GM19043 (cell line): ENCODE measurements at regions not wholly inside any gene's neighbourhood (a gene's known extent, or its start where the extent isn't known, plus 50 kb on each side); places are given as distances from the start of the nearest gene placed in this dataset.
"Not testable (repeated sequence)": the region's sequence is repeated elsewhere in the genome, so short reads cannot be mapped to it uniquely, and the experiment has no call there.

Source experiments
- ATAC-seq: cut with Tn5 transposase; IDR thresholded peaks from one replicate; pipeline ENCODE4 v1.9.1; 2021; ENCODE audit warnings: low read depth; ENCODE audit not compliant: unreplicated experiment

DNA sequence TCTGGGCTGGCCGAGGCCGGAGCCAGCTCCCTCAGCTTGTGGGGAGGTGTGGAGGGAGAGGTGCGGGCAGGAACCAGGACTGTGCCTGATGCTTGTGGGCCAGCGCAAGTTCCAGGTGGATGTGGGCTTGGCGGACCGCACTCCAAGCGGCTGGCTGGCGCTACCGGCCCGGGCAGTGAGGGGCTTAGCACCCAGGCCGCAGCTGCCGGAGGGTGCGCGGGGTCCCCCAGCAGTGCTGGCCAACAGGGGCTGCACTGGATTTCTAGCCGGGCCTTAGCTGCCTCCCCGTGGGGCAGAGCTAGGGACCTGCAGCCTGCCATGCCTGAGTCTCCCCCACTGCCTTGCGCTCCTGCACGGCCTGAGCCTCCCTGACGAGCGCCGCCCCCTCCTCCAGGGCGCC lies 242.8 kb downstream of the CCSER2 start:
- no peak for ATAC-seq

DNA sequence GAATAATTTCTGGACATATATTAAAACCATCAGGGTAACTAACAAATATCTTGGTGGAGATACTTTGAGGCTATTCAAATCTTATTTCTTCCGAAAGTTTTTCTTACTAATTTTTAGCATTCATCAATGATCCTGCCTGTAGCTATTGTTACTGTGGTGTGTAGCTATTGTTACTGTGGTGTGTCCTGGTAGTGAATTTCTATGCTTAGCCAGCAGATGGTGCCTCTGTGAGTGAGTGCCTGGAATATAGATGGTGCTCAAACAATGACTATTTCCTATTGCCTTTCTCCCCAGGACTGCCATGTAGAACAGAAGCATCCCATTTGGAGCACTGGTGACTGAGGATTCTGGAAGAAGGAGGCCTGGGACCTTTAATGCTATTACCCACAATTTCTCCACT lies 245.7 kb downstream of the CCSER2 start:
- ATAC-seq = no peak

- ATAC-seq = no peak
These were observed 253.6 kb downstream of the CCSER2 start for GRCh38 chr10:84581976-84582375.

GRCh38 chr10:84583501-84583900 lies 255.1 kb downstream of the CCSER2 start:
- ATAC-seq = no peak

DNA sequence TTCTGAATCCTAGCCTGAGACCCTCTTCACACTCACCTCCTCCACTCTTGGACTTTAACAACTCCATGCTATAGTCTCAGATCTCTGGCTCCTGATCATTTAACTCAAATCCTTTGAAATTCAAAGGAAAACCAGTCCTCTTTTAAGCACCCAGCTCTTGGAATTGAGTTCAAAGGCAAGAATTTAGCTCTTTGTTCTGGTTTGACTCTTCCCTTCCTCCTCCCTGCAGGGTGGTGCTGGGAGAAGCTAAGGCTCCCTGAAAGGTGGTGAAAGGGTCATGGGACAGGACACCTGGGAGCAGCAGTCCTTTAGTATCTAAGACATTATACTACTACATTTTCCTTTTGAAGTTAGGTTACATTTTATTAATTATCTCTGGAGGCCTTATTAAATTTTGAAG lies 259.4 kb downstream of the CCSER2 start:
- ATAC-seq = no peak

DNA sequence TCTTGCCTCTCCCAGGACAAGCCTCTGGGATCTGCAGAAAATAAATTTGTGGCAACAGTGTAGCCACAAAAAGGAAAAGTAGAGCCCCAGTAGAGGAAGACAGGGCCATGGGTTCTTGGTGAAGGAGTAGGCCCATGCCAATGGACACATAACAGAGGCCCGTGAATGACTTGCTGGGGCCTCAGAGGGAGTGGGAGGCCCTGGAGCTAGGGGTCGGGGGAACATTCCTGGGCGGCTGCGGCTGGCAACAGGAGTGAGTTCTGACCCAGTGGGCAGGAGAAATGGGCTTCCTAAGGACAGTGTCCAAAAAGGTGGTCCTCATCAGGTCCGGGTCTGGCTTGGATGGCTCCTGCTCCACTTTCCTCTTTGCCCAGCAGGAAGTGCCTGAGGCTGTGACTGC lies 260.0 kb downstream of the CCSER2 start:
- no peak for ATAC-seq

DNA sequence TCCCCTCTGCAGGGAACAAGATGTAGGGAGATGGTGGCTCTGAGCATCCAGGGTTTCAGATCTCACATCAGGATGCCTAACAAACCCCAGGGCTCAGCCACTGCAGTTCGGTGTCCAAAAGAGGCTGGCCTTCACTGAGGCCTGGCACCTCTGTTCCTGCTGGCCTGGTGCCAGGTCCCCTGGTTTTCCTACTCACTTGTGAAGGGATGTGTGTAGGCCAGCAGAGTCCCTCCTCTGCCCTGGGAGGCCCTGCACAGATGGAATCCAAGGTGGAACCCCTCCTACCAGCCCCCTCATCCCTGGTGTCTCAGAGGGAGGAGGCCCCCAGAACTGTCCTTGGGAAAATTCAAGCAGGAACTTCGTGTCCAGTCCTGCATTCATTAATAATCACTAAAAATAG lies 260.6 kb downstream of the CCSER2 start:
- no peak for ATAC-seq

DNA sequence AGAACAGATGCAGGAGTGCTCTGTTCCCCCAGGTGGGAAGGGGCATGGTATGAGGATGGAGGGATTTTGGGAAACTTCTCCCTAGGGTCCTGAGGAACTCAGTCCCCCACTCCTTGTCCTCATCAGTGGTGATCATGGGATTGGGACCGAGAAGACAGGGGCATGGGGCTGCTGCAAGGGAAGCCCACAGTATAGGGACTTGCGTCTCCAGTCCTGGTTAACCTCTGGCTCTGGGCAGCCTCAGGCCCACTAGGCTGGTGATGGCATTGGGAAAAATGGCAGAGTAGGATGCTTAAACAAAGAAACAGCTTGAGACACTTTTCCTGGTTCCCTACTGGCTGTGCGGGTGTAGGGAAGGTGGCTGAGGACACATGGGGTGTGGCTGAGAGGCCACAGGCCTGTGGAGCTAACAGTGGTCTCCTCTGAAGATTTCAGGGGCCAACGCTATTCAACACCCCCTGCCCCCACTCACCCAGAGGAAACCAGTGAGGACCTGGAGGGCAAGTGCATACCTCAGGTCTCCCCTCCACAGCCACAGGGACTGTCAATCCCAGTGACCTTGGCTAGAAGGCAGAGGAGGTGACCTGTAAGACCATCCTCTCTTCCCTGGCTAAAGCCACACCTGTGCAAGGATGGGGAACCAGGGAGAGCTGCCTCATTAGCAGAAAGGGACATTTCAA lies 261.3 kb downstream of the CCSER2 start:
- no peak for ATAC-seq

DNA sequence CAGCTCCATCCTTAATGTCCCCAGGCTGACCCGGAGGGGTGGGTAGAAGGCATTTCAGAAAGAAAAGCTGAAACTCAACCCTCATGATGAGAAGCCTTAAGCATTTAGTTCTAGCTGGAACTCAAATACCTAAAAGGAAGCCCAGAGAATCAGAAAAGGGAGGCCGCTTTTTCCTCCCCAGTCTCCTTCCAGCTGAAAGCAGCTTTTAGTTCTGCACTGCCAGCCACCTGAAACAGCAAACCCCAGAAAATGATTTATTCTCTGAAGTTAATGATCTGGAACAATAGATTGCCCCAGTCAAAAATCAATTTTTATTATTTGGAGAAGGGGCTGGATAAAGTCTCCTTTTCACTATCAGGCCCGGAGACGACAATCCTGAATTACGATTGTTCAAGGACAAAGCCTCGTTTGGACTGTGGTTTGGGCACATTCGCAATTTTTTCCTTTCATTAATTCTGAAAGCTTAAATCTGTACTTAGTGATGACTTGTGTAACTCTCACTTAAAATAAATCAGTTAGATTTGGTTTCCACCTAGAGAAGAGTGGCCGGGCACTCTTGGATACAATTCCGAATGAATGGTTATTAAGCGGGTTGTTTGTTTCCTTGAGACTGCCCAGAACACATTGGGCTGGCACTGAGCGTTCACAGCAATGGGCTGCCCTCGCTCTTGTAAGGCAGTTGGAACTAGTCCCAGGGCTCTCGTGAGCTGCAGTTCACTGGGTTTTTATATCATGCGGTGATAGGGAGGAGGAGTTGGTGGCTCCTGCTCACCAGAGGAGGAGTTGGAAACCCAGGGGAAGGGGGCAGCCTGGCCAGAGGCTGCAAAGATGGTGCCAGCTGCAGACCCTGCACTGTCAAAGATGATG lies 262.2 kb downstream of the CCSER2 start:
- ATAC-seq = no peak

GRCh38 chr10:84593506-84593905 lies 265.1 kb downstream of the CCSER2 start:
- ATAC-seq = no peak

- ATAC-seq = no peak
These were observed 268.2 kb downstream of the CCSER2 start for GRCh38 chr10:84596585-84596984.

DNA sequence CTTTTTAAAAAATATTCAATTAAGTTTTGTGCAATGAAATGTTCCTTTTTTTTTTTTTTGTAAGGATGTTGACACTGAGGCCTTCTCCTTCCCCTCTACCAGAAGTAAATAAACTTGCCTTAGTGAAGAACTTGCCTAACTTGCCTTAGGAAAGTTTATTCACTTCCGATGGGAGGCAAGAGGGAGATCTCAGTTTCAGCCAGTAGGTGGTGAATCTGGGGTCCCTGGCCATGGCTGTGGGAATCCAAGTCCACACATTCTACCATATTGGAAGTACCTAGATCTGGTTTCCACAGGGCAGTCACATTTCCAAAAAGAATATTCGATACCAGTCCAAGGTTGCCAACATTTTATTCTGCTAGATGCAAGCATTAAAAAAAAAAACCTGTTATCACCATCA lies 270.9 kb downstream of the CCSER2 start:
- ATAC-seq = no peak

- ATAC-seq = no peak
These were observed 272.6 kb downstream of the CCSER2 start for GRCh38 chr10:84600947-84601346.

GRCh38 chr10:84602543-84602942 lies 274.2 kb downstream of the CCSER2 start:
- ATAC-seq = not testable (repeated sequence)

DNA sequence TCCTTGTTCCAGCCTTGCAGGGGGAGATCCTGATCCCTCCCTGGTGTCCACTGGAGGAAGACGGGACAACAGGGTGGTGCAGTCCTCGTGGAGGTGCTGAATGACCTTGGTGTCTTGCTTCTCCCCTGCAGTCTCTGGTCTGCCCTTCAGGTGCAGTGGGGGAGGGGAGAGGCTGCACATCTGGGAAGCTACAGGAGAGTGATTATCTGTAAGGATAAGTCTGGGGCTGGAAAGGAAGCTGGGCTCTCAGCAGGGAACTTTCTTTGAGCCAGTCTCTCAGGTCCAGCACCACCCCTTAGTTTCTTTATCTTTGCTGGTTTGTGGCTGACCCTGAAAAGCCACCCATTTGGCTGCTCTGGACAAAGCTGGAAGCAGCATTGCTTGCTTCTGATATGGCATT lies 275.6 kb downstream of the CCSER2 start:
- ATAC-seq = no peak

DNA sequence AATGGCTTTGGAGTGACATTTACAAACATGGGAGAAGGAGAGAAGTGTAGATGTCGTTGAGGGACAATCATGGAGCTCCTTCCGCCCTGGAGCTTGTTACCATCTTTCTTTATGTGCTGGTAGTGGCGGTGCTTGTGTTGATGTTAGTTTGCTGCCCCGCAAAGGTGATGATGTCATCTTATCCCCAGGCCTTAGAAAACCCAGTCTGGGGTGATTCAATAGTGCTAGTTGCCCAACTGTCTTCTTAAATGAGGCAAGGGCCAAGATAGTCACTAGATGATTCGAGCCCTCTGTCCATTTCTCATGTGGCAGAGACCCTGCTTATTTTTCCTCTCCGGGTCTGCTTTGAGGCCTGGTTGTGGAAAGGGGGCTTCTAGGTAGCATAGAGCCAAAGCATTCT lies 277.4 kb downstream of the CCSER2 start:
- ATAC-seq = no peak

GRCh38 chr10:84606428-84606827 lies 278.0 kb downstream of the CCSER2 start:
- no peak for ATAC-seq

DNA sequence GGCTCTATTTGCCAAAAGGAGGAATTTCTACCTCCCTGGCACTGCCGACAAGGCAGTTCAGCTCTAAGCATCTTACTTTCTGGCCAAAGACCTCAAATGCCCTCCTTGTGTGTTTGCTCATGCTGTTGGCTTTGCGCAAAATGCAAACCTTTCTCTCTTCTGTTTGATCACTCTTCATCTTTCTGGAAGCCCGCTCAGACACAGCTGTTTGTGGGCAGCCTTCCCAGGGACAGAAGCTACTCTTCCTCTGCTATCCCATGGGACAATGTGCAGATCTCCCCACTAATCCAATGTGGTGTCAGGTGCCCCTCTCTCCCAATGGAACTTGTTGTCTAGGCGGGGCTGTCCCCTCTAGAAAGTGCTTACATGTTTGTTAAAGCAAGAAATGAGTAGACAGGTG lies 278.7 kb downstream of the CCSER2 start:
- no peak for ATAC-seq

DNA sequence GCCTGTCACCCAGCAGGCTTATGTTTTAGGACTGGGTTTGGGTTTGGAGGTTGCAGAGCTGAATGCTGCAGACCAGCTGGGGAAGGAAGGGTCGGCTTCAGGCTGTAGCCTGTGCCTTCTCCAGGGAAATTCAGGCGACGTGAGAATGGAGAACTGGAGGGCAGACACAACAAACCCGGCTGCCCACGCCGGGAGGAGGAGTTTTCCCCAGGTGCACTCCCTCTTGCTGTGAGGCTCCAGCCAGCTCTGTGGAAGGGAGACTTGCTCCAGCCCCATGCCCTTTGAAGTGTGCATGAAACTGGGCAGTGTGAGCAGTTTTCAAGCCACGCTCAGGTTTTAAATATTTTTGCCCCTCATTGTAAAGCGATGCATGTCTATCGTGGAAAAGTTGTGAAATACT lies 279.1 kb downstream of the CCSER2 start:
- ATAC-seq = no peak

DNA sequence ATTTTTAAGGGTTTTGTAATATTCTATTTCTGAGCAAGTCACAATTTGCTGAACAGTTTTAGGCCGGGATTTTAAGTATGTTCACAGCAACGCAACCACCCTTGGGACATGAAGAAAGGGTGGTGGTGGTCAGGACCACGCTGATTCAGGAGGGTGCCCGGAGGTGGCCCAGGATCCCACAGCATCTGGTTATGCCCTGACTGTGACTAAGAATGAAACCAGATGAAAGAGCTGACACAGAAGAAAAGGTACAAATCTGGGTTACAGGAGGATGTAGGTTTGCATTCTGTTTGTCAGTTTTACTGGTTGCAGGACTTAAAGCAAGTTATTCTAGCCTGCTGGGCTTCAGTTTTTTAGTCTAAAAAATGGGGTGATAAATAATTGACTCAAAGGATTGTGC lies 279.7 kb downstream of the CCSER2 start:
- ATAC-seq = peak; percentile 70

- peak; percentile 65 for ATAC-seq
These were observed 285.1 kb downstream of the CCSER2 start for GRCh38 chr10:84613336-84614021.
